Astrocyte (in vitro differentiated cells and primary cell): ENCODE measurements at regions not wholly inside any gene's neighbourhood (a gene's known extent, or its start where the extent isn't known, plus 50 kb on each side); places are given as distances from the start of the nearest gene placed in this dataset.

Source experiments
- DNase-seq: peaks from one replicate; pipeline ENCODE4 v3.0.0-alpha.2; 2010; ENCODE audit warnings: low read depth
- FAIRE-seq: peaks from 2 replicates; lab custom pipeline; 2011; peaks lifted over from hg19 to GRCh38; lab: Jason Lieb, UNC
- H2AFZ ChIP-seq: 2 replicates; pipeline ENCODE4 v1.6.0; 2012; ENCODE audit warnings: low read depth, low read length, inconsistent platforms
- H3K27ac ChIP-seq: 2 replicates; pipeline ENCODE4 v1.5.1; 2011; ENCODE audit warnings: low read depth, low read length, inconsistent platforms
- H3K27me3 ChIP-seq: 2 replicates; pipeline ENCODE4 v1.6.0; 2011; ENCODE audit warnings: low read length, inconsistent platforms; ENCODE audit not compliant: insufficient read depth
- H3K36me3 ChIP-seq: 2 replicates; pipeline ENCODE4 v1.5.1; 2011; ENCODE audit warnings: low read length, inconsistent platforms; ENCODE audit not compliant: insufficient read depth
- H3K4me1 ChIP-seq: 2 replicates; pipeline ENCODE4 v1.5.1; 2011; ENCODE audit warnings: low read length, inconsistent platforms; ENCODE audit not compliant: insufficient read depth
- H3K4me2 ChIP-seq: 2 replicates; pipeline ENCODE4 v1.6.0; 2012; ENCODE audit warnings: low read length, inconsistent platforms
- H3K4me3 ChIP-seq: 2 replicates; pipeline ENCODE4 v1.5.1; 2011; ENCODE audit warnings: low read depth, mild to moderate bottlenecking, low read length, inconsistent platforms; ENCODE audit not compliant: insufficient read depth
- H3K79me2 ChIP-seq: 2 replicates; pipeline ENCODE4 v1.6.0; 2012; ENCODE audit warnings: mild to moderate bottlenecking, low read length, inconsistent platforms; ENCODE audit not compliant: insufficient read depth
- H3K9ac ChIP-seq: 2 replicates; pipeline ENCODE4 v1.6.0; 2012; ENCODE audit warnings: mild to moderate bottlenecking, low read length, inconsistent platforms
- H3K9me3 ChIP-seq: 2 replicates; pipeline ENCODE4 v1.5.1; 2012; ENCODE audit warnings: low read depth, mild to moderate bottlenecking, low read length, inconsistent platforms; ENCODE audit not compliant: insufficient read depth
- H4K20me1 ChIP-seq: 2 replicates; pipeline ENCODE4 v1.6.0; 2012; ENCODE audit warnings: low read length, inconsistent platforms; ENCODE audit not compliant: insufficient read depth
- H3K27ac Mint-ChIP-seq: one replicate; pipeline ENCODE4 v1.8.0; 2021; ENCODE audit warnings: mild to moderate bottlenecking, mixed read lengths; ENCODE audit not compliant: unreplicated experiment
- H3K27me3 Mint-ChIP-seq: one replicate; pipeline ENCODE4 v1.8.0; 2021; ENCODE audit warnings: low read depth, mixed read lengths; ENCODE audit not compliant: unreplicated experiment
- H3K36me3 Mint-ChIP-seq: one replicate; pipeline ENCODE4 v1.8.0; 2021; ENCODE audit warnings: low read depth, mixed read lengths; ENCODE audit not compliant: unreplicated experiment
- H3K4me1 Mint-ChIP-seq: one replicate; pipeline ENCODE4 v1.8.0; 2021; ENCODE audit warnings: low read depth, mixed read lengths; ENCODE audit not compliant: unreplicated experiment
- H3K4me3 Mint-ChIP-seq: one replicate; pipeline ENCODE4 v1.8.0; 2021; ENCODE audit warnings: mild to moderate bottlenecking, moderate library complexity, mixed read lengths; ENCODE audit not compliant: unreplicated experiment
- H3K9me3 Mint-ChIP-seq: one replicate; pipeline ENCODE4 v1.8.0; 2021; ENCODE audit warnings: mild to moderate bottlenecking, mixed read lengths; ENCODE audit not compliant: unreplicated experiment
- CTCF ChIP-seq: IDR thresholded peaks from 2 replicates; pipeline ENCODE4 v1.5.1; 2011; ENCODE audit warnings: low read depth, mild to moderate bottlenecking, inconsistent platforms, low read length, moderate library complexity; ENCODE audit not compliant: insufficient read depth
- EZH2 ChIP-seq: IDR thresholded peaks from 2 replicates; pipeline ENCODE4 v1.6.1; 2012; ENCODE audit warnings: mild to moderate bottlenecking, low read length, inconsistent platforms; ENCODE audit not compliant: insufficient read depth

- Histone ChIP-seq H2AFZ (no peak overlapping the region), H3K9ac (no peak overlapping the region), H4K20me1 (no peaks in the 10 kb centered on the region), H3K79me2 (no peaks in the 10 kb centered on the region), H3K27me3 (no peaks in the 10 kb centered on the region), H3K9me3 (no peaks in the 10 kb centered on the region), H3K36me3 (no peaks in the 10 kb centered on the region), H3K27ac (no peak overlapping the region), H3K4me2 (no peak overlapping the region), H3K4me3 (no peak overlapping the region), H3K4me1 (no peaks in the 10 kb centered on the region)
- H3K27ac Mint-ChIP-seq, result no peak overlapping the region
- no peaks in the 10 kb centered on the region for H3K36me3 Mint-ChIP-seq
- TF ChIP-seq EZH2 (no peak), CTCF (no peak)
- H3K9me3 Mint-ChIP-seq, result peaks cover 3% of the 10 kb centered on the region
- FAIRE-seq (no peak), DNase-seq (no peak)
- no peak overlapping the region for H3K4me3 Mint-ChIP-seq
- H3K27me3 Mint-ChIP-seq, result peaks cover 5% of the 10 kb centered on the region
- H3K4me1 Mint-ChIP-seq, result peaks cover 7% of the 10 kb centered on the region
These were observed 109.2 kb downstream of the ZNF467 start for GRCh38 chr7:149664176-149664575.

DNA sequence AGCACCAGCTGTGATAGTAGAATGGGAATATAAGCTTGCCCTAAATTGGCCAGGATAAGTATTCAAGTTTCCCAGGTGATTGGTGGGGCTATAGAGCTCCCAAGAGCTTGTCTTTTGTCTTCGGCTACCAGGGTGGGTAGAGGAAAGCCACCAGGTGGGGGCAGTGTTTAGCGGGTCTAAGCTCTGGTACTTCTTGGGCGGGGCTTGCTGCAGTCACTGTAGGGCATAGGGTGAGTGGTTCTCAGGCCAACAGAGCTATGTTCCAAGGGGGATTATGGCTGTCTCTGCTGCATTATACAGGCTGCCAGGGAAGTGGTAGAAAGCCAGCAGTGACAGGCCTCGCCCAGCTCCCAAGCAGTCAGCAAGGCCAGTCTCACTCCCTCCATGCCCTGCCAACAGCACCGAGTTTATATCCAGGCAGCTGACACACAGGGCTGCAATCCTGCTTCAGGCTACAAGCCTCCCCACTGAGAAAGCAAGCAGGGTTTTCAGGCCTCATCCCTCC is 110.7 kb downstream of the ZNF467 start:
- Histone ChIP-seq H3K36me3 (no peaks in the 10 kb centered on the region), H3K79me2 (no peaks in the 10 kb centered on the region), H3K4me2 (no peak overlapping the region), H3K4me1 (no peaks in the 10 kb centered on the region), H3K4me3 (no peak overlapping the region), H3K27ac (no peak overlapping the region), H2AFZ (no peak overlapping the region), H3K9ac (no peak overlapping the region), H4K20me1 (no peaks in the 10 kb centered on the region), H3K9me3 (no peaks in the 10 kb centered on the region), H3K27me3 (no peaks in the 10 kb centered on the region)
- FAIRE-seq, result no peak
- Mint-ChIP-seq H3K27ac (no peak overlapping the region), H3K4me1 (peaks cover 7% of the 10 kb centered on the region), H3K4me3 (no peak overlapping the region), H3K27me3 (peaks cover 7% of the 10 kb centered on the region), H3K9me3 (peaks cover 3% of the 10 kb centered on the region), H3K36me3 (no peaks in the 10 kb centered on the region)
- DNase-seq, result no peak
- TF ChIP-seq EZH2 (no peak), CTCF (no peak)

DNA sequence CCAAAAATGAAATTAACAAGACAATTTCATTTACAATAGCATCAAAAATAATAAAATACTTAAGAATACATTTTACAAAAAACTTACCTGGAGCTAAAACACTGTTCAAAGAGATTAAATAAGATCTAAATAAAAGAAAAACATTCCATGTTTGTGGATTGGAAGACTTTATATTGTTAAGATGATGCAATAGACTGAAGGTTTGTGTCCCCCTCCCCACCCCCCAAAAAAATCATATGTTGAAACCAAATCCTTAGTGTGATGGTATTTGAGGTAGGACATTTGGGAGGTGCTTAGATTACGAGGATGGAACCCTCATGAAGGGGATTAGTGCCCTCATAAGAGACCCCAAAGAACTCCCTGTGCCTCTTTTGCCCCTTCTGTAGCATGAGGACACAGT is 117.6 kb downstream of the ZNF467 start:
- H3K4me1 ChIP-seq, result no peaks in the 10 kb centered on the region
- Mint-ChIP-seq H3K36me3 (no peaks in the 10 kb centered on the region), H3K9me3 (peaks cover 27% of the 10 kb centered on the region), H3K4me1 (no peaks in the 10 kb centered on the region), H3K27me3 (peaks cover 14% of the 10 kb centered on the region), H3K4me3 (no peak overlapping the region), H3K27ac (no peak overlapping the region)
- FAIRE-seq, result no peak
- H4K20me1 ChIP-seq, result no peaks in the 10 kb centered on the region
- no peaks in the 10 kb centered on the region for H3K36me3 ChIP-seq
- no peak overlapping the region for H3K4me2 ChIP-seq
- no peak overlapping the region for H3K27ac ChIP-seq
- H3K9ac ChIP-seq, result no peak overlapping the region
- H3K79me2 ChIP-seq, result no peaks in the 10 kb centered on the region
- no peaks in the 10 kb centered on the region for H3K9me3 ChIP-seq
- no peak for DNase-seq
- no peak overlapping the region for H2AFZ ChIP-seq
- TF ChIP-seq EZH2, result no peak
- no peak for TF ChIP-seq CTCF
- no peaks in the 10 kb centered on the region for H3K27me3 ChIP-seq
- no peak overlapping the region for H3K4me3 ChIP-seq
